NCI-H345 treated with DMSO at 0.1 percent for 48 hours (cell line): ENCODE measurements at regions not wholly inside any gene's neighbourhood (a gene's known extent, or its start where the extent isn't known, plus 50 kb on each side); places are given as distances from the start of the nearest gene placed in this dataset.

ENCODE experiments used
- DNase-seq: peaks from one replicate; lab custom pipeline; 2025; ENCODE audit not compliant: unreplicated experiment; lab: John Stamatoyannopoulos, UW

GRCh38 chr10:21174715-21175495 is 277.8 kb upstream of the NEBL start:
- DNase-seq = no peak

- DNase-seq = no peak
Measured at GRCh38 chr10:21173802-21174714, 276.9 kb upstream of the NEBL start.

- DNase-seq = no peak
Measured at GRCh38 chr10:21172930-21173801, 276.1 kb upstream of the NEBL start.

- no peak for DNase-seq
Measured at GRCh38 chr10:21172542-21172929, 275.4 kb upstream of the NEBL start.

- DNase-seq = peak; percentile 81
Measured at GRCh38 chr10:21171936-21172541, 274.9 kb upstream of the NEBL start.

GRCh38 chr10:21171197-21171935 is 274.3 kb upstream of the NEBL start:
- no peak for DNase-seq

GRCh38 chr10:21170216-21170615 is 273.1 kb upstream of the NEBL start:
- DNase-seq = no peak

GRCh38 chr10:21169271-21169670 is 272.2 kb upstream of the NEBL start:
- no peak for DNase-seq

GRCh38 chr10:21167288-21168010 is 270.3 kb upstream of the NEBL start:
- no peak for DNase-seq

- DNase-seq = no peak
Measured at GRCh38 chr10:21166557-21167287, 269.6 kb upstream of the NEBL start.

GRCh38 chr10:21165489-21165888 is 268.4 kb upstream of the NEBL start:
- no peak for DNase-seq

GRCh38 chr10:21164687-21165086 is 267.6 kb upstream of the NEBL start:
- DNase-seq = no peak

GRCh38 chr10:21162948-21163347 is 265.8 kb upstream of the NEBL start:
- DNase-seq = no peak

- no peak for DNase-seq
Measured at GRCh38 chr10:21161647-21162046, 264.5 kb upstream of the NEBL start.

GRCh38 chr10:21161090-21161625 is 264.0 kb upstream of the NEBL start:
- DNase-seq = no peak

- DNase-seq = peak; percentile 52
Measured at GRCh38 chr10:21160116-21160515, 263.0 kb upstream of the NEBL start.

GRCh38 chr10:21159669-21160068 is 262.6 kb upstream of the NEBL start:
- no peak for DNase-seq

- DNase-seq = no peak
Measured at GRCh38 chr10:21158301-21158700, 261.2 kb upstream of the NEBL start.
